Panc1 (cell line): ENCODE measurements at regions not wholly inside any gene's neighbourhood (a gene's known extent, or its start where the extent isn't known, plus 50 kb on each side); places are given as distances from the start of the nearest gene placed in this dataset.

ENCODE experiments used
- ATAC-seq: fragments of 200-7000 bp; cut with Tn5 transposase; 2 replicates; pipeline ENCODE4 v1.9.1; 2020; ENCODE audit warnings: mild to moderate bottlenecking, moderate library complexity
- BruUV-seq: library from RNA; stranded (reverse); fragments of 400-500 nt; replicated peaks from 2 replicates; lab custom pipeline; 2021; lab: Mats Ljungman, UMichigan
- CTCF ChIA-PET: fragments of 300-600 bp; sonication (Branson Sonifier 250); formaldehyde crosslinking; loops from one replicate; lab custom pipeline; 2022; ENCODE audit warnings: antibody characterized with exemption; lab: Charles Lee
- POLR2A ChIA-PET: fragments of 300-600 bp; sonication (Branson Sonifier 250); formaldehyde crosslinking; loops from one replicate; lab custom pipeline; 2022; ENCODE audit warnings: antibody characterized with exemption; lab: Charles Lee
- DNase-seq: peaks from one replicate; pipeline ENCODE4 v3.0.0-alpha.2; 2010; ENCODE audit warnings: low read depth, low spot score
- H3K27ac ChIP-seq: 2 replicates; pipeline ENCODE4 v1.5.1; 2011; ENCODE audit warnings: mild to moderate bottlenecking, low read length, inconsistent platforms
- H3K27me3 ChIP-seq: fragments of 200-500 bp; sonication (Bioruptor generic); 2 replicates; pipeline ENCODE4 v1.6.0; 2014; ENCODE audit warnings: low read length, inconsistent platforms; ENCODE audit not compliant: control insufficient read depth, insufficient read depth
- H3K36me3 ChIP-seq: fragments of 200-500 bp; sonication (Bioruptor generic); 2 replicates; pipeline ENCODE4 v1.5.1; 2014; ENCODE audit warnings: inconsistent platforms, mild to moderate bottlenecking, low read length, moderate library complexity; ENCODE audit not compliant: control insufficient read depth, insufficient read depth
- H3K4me1 ChIP-seq: 2 replicates; pipeline ENCODE4 v1.5.1; 2011; ENCODE audit warnings: inconsistent platforms, mild to moderate bottlenecking, low read length, moderate library complexity; ENCODE audit not compliant: control insufficient read depth, insufficient read depth
- H3K4me3 ChIP-seq, 2 experiments: 2 replicates each; pipeline ENCODE4 v1.5.1; 2011 to 2012; ENCODE audit warnings: low read depth in 2 of 2, low read length in 2 of 2, mild to moderate bottlenecking in 2 of 2, inconsistent platforms in 1 of 2, moderate library complexity in 1 of 2
- H3K9me3 ChIP-seq: fragments of 200-500 bp; sonication (Bioruptor generic); 2 replicates; pipeline ENCODE4 v1.5.1; 2014; ENCODE audit warnings: low read depth, mild to moderate bottlenecking, inconsistent platforms, low read length, moderate library complexity; ENCODE audit not compliant: control insufficient read depth, insufficient read depth
- POLR2AphosphoS5 ChIP-seq: IDR thresholded peaks from 2 replicates; pipeline ENCODE4 v1.6.1; 2012; ENCODE audit warnings: mild to moderate bottlenecking, low read depth, low read length, moderate library complexity
- SIN3A ChIP-seq: IDR thresholded peaks from 2 replicates; pipeline ENCODE4 v1.6.1; 2012; ENCODE audit warnings: low read depth, mild to moderate bottlenecking, low read length, moderate library complexity, borderline replicate concordance; ENCODE audit not compliant: insufficient read depth
- TCF7L2 ChIP-seq: IDR thresholded peaks from 2 replicates; pipeline ENCODE4 v1.6.1; 2011; ENCODE audit warnings: mild to moderate bottlenecking, low read depth, low read length, inconsistent platforms
- in situ Hi-C: cut with HindIII; loops from 2 replicates; pipeline ENCODE4 v1.10.0; 2016; ENCODE audit warnings: low sequenced_read_pairs, low pct_unique_long_range_greater_than_20kb
- intact Hi-C: fragments of 100-400 bp; cut with micrococcal nuclease; formaldehyde crosslinking; loops from one replicate; pipeline ENCODE4 v1.10.0; 2022; ENCODE audit not compliant: unreplicated experiment
- TF ChIP-seq, protein P1 (sequence below): fragments of 450-650 bp; IDR thresholded peaks from 2 replicates; pipeline ENCODE4 v1.5.1; 2017; ENCODE audit warnings: mild to moderate bottlenecking
- TF ChIP-seq, protein P2 (sequence below), 2 experiments: IDR thresholded peaks; 2 replicates each; pipeline ENCODE4 v1.6.1; 2011 to 2012; ENCODE audit warnings: low read depth in 2 of 2, control low read depth in 1 of 2, low read length in 1 of 2, mild to moderate bottlenecking in 1 of 2, moderate library complexity in 1 of 2; ENCODE audit not compliant: insufficient read depth in 1 of 2

DNA sequence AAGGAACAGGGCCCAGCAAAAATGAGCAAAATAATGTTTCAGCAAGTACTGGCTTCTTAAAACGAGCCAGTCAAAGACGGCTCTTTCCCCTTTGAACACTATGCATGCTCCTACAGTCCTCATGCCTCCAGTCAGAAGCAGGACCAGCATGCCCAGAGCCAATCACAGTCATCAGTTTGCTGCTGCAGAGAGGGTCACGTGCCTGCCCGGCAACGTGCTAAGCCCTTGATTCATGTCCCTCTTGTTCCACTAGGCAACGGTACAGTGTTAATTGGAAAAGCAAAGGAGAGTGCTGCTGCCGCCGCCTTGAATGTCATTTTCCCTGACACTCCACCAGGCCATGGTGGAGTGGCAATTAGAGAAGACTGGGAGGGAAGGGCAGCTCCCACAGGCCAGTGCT, 500.1 kb downstream of the OCA2 start:
- DNase-seq, result no peak
- TF ChIP-seq, protein P1, sequence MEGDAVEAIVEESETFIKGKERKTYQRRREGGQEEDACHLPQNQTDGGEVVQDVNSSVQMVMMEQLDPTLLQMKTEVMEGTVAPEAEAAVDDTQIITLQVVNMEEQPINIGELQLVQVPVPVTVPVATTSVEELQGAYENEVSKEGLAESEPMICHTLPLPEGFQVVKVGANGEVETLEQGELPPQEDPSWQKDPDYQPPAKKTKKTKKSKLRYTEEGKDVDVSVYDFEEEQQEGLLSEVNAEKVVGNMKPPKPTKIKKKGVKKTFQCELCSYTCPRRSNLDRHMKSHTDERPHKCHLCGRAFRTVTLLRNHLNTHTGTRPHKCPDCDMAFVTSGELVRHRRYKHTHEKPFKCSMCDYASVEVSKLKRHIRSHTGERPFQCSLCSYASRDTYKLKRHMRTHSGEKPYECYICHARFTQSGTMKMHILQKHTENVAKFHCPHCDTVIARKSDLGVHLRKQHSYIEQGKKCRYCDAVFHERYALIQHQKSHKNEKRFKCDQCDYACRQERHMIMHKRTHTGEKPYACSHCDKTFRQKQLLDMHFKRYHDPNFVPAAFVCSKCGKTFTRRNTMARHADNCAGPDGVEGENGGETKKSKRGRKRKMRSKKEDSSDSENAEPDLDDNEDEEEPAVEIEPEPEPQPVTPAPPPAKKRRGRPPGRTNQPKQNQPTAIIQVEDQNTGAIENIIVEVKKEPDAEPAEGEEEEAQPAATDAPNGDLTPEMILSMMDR, result no peak
- TF ChIP-seq POLR2AphosphoS5 (no peak), SIN3A (no peak), TCF7L2 (no peak)
- TF ChIP-seq, protein P2, sequence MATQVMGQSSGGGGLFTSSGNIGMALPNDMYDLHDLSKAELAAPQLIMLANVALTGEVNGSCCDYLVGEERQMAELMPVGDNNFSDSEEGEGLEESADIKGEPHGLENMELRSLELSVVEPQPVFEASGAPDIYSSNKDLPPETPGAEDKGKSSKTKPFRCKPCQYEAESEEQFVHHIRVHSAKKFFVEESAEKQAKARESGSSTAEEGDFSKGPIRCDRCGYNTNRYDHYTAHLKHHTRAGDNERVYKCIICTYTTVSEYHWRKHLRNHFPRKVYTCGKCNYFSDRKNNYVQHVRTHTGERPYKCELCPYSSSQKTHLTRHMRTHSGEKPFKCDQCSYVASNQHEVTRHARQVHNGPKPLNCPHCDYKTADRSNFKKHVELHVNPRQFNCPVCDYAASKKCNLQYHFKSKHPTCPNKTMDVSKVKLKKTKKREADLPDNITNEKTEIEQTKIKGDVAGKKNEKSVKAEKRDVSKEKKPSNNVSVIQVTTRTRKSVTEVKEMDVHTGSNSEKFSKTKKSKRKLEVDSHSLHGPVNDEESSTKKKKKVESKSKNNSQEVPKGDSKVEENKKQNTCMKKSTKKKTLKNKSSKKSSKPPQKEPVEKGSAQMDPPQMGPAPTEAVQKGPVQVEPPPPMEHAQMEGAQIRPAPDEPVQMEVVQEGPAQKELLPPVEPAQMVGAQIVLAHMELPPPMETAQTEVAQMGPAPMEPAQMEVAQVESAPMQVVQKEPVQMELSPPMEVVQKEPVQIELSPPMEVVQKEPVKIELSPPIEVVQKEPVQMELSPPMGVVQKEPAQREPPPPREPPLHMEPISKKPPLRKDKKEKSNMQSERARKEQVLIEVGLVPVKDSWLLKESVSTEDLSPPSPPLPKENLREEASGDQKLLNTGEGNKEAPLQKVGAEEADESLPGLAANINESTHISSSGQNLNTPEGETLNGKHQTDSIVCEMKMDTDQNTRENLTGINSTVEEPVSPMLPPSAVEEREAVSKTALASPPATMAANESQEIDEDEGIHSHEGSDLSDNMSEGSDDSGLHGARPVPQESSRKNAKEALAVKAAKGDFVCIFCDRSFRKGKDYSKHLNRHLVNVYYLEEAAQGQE (IDR thresholded peaks at IDR 0.05; ENCODE audit: insufficient read depth in 1 of 2, low read depth in 2 of 2, low read length in 1 of 2), result no peak
- no peak for ATAC-seq
- H3K9me3 ChIP-seq, result no peaks in the 10 kb centered on the region
- CTCF ChIA-PET, result no interaction called here
- H3K4me1 ChIP-seq, result no peaks in the 10 kb centered on the region
- POLR2A ChIA-PET, result no interaction called here
- no TSS peak for BruUV-seq
- intact Hi-C loops (no loop called here), in situ Hi-C loops (no loop called here)
- H3K36me3 ChIP-seq, result no peaks in the 10 kb centered on the region
- no peak overlapping the region for H3K4me3 ChIP-seq
- no peak overlapping the region for H3K27ac ChIP-seq
- no peaks in the 10 kb centered on the region for H3K27me3 ChIP-seq

DNA sequence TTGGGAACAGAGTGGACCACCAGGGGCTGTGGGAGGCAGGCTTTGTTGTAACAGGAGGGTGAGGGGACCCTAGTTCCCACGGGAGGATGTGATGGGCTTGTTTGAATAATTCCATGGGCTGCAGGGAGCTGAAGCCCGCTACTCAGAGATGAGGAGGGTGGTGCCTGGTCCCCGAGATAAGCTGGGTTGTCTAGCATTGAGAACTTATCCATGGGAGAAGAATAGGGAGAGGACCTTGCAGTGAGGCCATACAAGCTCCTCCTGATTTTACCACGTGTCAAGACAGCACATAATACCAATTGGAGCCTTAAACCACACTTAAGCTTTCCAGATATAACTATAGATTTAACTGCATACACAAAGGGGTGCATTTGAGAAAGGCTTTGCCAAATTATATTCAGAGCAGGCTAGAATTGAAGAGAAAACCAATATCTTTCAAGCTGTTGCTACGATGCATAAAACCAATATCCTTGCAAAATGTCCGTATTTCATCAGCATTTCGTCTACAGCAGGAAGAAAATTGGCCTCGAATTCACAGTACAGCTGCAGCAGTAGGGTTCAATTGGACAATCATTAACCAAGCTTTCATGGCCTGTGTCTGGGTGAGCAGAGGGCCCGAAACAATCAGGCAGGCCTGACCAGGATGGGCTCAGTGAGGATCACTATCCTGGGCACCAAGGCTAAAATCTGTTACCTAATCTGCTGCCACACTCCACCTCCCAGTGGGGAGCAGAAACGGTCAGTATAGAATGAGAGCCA, 500.7 kb downstream of the OCA2 start:
- ChIA-PET CTCF (no interaction called here), POLR2A (no interaction called here)
- Histone ChIP-seq H3K27ac (no peak overlapping the region), H3K27me3 (no peaks in the 10 kb centered on the region), H3K36me3 (no peaks in the 10 kb centered on the region), H3K4me3 (no peak overlapping the region), H3K4me1 (no peaks in the 10 kb centered on the region), H3K9me3 (no peaks in the 10 kb centered on the region)
- intact Hi-C loops, result no loop called here
- no peak for DNase-seq
- no TSS peak for BruUV-seq
- TF ChIP-seq POLR2AphosphoS5 (no peak), SIN3A (no peak), TCF7L2 (no peak)
- TF ChIP-seq, protein P2 (IDR thresholded peaks at IDR 0.05; ENCODE audit: insufficient read depth in 1 of 2, low read depth in 2 of 2, low read length in 1 of 2), result no peak
- TF ChIP-seq, protein P1, result no peak
- no peak for ATAC-seq
- in situ Hi-C loops, result no loop called here
